ENCODE measurements at regions not wholly inside any gene's neighbourhood (a gene's known extent, or its start where the extent isn't known, plus 50 kb on each side); places are given as distances from the start of the nearest gene placed in this dataset.

GRCh38 chr16:87161822-87162676 is 155.1 kb downstream of the C16orf95 start:
- TF ChIP-seq CTCF (IDR thresholded peaks at IDR 0.05; ENCODE audit: low read depth, low read length) (no peak), EZH2phosphoT487 (IDR thresholded peaks at IDR 0.05; ENCODE audit: low read depth) (no peak)
